Astrocyte of the spinal cord (primary cell): ENCODE measurements at regions not wholly inside any gene's neighbourhood (a gene's known extent, or its start where the extent isn't known, plus 50 kb on each side); places are given as distances from the start of the nearest gene placed in this dataset.

Experiments used
- DNase-seq: peaks from one replicate; pipeline ENCODE4 v3.0.0; 2011; ENCODE audit warnings: low read depth, low spot score
- H3K4me3 ChIP-seq: 2 replicates; pipeline ENCODE4 v1.5.1; 2011; ENCODE audit warnings: low read depth, mild to moderate bottlenecking, low read length, moderate library complexity
- CTCF ChIP-seq: IDR thresholded peaks from 2 replicates; pipeline ENCODE4 v1.5.1; 2012; ENCODE audit warnings: low read depth, mild to moderate bottlenecking, low read length, inconsistent platforms
- in situ Hi-C: cut with HindIII; loops from 2 replicates; pipeline ENCODE4 v1.10.0; 2017; ENCODE audit warnings: low sequenced_read_pairs

GRCh38 chr18:61153571-61153970 is 179.7 kb upstream of the CDH20 start:
- DNase-seq = no peak
- in situ Hi-C loops = no loop called here
- H3K4me3 ChIP-seq = no peak overlapping the region
- no peak for TF ChIP-seq CTCF

GRCh38 chr18:61154866-61155265 is 178.4 kb upstream of the CDH20 start:
- in situ Hi-C loops = no loop called here
- TF ChIP-seq CTCF = no peak
- H3K4me3 ChIP-seq = no peak overlapping the region
- no peak for DNase-seq

GRCh38 chr18:61155586-61155985 is 177.6 kb upstream of the CDH20 start:
- TF ChIP-seq CTCF = no peak
- H3K4me3 ChIP-seq = no peak overlapping the region
- in situ Hi-C loops = no loop called here
- no peak for DNase-seq

GRCh38 chr18:61157451-61157850 is 175.8 kb upstream of the CDH20 start:
- TF ChIP-seq CTCF = no peak
- no peak overlapping the region for H3K4me3 ChIP-seq
- in situ Hi-C loops = no loop called here
- DNase-seq = no peak

- DNase-seq = no peak
- H3K4me3 ChIP-seq = no peak overlapping the region
- in situ Hi-C loops = no loop called here
- TF ChIP-seq CTCF = no peak
Observed at GRCh38 chr18:61159246-61159645, 174.0 kb upstream of the CDH20 start.

GRCh38 chr18:61164321-61164720 is 168.9 kb upstream of the CDH20 start:
- TF ChIP-seq CTCF = no peak
- no peak overlapping the region for H3K4me3 ChIP-seq
- DNase-seq = no peak
- in situ Hi-C loops = no loop called here

- no peak overlapping the region for H3K4me3 ChIP-seq
- no peak for DNase-seq
- in situ Hi-C loops = no loop called here
- TF ChIP-seq CTCF = no peak
Observed at GRCh38 chr18:61167902-61168301, 165.3 kb upstream of the CDH20 start.
